ENCODE measurements at regions not wholly inside any gene's neighbourhood (a gene's known extent, or its start where the extent isn't known, plus 50 kb on each side); places are given as distances from the start of the nearest gene placed in this dataset.
"Not testable (repeated sequence)": the region's sequence is repeated elsewhere in the genome, so short reads cannot be mapped to it uniquely, and the experiment has no call there.

DNA sequence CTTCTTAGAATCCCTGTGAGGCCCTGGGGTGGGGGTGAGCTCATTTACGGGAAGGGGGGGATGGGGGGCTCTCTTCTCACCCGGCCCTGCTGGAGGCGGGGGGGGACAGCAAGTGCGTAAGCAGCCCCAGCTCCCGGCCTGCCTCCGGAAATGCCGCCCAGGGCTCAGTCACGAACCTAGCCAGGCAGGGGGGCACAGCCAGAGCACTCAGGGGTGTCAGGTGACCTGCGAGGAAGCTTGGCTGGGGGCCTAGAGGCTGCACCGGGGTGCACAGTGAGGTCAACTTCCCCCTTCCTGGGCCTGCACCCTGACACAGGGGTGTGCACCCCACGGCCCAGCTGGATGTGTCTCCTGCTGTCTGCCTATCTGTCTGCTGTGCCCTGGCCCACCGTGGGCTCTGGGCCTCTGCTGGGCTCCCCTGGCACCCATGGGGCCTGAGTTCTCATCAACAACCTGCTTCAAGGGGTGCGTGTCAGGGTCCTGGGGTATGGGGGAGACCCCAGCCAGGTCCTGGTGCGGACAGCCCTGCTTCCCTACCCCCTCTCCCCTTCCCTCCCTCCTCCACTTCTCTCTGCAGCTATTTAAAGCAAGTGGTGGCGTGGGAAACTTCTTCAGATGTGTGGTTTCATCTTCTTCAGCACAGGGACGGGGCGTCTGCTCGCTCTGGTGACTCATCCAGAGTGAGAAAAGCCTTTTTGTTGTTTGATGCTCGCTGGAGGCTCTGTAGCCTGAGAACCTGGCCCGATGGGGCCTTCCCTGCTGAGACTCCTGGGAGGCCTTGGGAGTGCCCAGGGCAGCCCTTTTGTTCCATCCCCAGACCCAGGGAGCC, 92.5 kb upstream of the RUNX3 start:
- peak; percentile 83 for DNase-seq (ENCODE audit: low read depth in 2 of 2)

DNA sequence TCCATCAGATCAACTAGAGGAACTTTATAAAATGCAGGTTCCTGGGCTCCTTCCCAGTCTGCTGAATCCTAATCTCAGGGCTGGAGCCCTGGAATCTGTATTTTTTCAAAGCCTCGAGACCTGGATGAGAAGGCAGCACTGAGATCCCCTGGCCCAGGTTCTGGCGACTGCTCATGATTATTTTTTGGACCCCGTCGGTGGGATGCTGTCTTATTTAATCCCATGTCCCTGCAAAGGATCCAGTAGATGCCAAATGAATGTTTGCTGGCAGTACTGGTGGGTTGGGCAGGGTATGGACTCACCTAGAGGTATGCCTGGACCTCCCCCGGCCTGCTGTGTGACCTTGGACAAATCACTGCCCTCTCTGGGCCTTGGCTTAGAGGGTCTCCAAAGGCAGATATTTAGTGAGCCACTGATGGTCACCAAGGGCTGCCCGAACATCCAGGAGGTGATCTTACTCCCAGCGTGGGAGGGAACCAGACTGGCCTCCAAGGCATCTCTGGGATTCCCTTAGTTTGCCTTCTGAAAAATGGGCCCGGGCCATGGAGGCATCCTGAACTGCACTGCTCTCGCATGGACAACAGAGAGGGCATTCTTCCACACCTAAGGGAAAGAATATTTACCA, 91.6 kb upstream of the RUNX3 start:
- DNase-seq (ENCODE audit: low read depth in 2 of 2), result no peak

DNA sequence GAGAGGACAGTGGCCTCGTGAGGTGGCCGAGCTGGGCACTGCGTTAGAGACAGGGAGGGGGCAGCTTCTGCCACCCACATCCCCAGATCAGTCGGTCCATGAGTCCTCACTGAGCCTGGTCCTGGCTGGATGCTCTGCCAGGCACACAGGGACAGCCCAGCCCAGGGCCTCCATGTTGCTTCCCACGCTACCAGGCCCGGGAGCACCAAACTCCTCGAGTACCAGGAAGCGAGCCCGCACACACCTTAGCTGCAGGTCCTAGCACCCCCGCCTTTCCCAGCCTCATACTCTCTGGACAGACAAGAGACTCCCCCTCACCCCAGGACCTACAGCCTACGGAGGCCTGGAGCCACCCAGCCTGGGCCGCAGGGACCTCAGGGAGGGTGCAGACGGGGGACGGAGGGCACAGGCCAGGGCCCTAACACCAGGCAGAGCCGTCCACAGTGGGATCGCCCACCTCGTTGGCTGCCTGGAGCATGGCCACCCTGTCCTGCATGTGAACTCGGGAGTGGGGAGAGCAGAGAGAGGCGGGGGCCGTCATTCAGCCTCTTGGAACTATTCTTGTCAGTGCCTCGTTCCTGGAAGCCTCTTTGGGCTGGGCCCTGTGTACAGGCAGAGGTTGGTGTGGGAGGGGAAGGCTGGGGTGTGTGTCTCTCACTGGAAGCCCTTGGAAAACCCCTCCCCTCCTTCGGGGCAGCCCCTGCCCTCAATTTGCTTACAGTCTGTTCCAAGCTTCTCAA, 90.9 kb upstream of the RUNX3 start:
- no peak for DNase-seq (ENCODE audit: low read depth in 2 of 2)

DNA sequence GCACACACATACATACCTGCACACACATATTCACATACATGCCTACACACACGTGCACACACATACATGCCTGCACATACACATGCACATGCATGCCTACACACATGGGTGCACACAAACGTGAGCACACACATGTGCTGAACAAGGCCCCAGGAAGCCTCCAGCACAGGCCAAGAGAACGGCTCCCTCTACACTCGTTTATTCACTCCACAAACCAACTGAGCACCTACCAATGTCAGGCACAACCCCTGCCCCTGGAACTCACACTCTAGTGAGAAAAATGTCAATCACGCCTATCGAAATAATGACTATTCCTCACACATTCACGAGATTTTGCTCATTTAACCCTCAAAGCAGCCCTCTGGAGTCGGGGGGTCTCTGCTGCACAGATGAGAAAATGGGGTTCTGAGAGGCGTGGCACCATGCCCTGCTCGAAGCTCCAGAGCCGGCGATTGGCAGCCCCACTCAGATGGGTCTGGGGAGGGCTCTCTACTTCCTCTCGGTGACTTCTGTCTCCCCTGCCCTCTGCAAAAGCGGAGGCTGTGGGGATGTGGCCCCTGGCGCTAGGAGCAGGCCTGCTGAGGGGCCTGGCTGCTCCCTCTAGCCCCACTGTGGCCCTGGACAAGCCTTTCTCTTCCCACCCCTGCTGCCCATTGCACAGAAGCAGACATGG, 90.2 kb upstream of the RUNX3 start:
- DNase-seq (ENCODE audit: low read depth in 2 of 2), result no peak

DNA sequence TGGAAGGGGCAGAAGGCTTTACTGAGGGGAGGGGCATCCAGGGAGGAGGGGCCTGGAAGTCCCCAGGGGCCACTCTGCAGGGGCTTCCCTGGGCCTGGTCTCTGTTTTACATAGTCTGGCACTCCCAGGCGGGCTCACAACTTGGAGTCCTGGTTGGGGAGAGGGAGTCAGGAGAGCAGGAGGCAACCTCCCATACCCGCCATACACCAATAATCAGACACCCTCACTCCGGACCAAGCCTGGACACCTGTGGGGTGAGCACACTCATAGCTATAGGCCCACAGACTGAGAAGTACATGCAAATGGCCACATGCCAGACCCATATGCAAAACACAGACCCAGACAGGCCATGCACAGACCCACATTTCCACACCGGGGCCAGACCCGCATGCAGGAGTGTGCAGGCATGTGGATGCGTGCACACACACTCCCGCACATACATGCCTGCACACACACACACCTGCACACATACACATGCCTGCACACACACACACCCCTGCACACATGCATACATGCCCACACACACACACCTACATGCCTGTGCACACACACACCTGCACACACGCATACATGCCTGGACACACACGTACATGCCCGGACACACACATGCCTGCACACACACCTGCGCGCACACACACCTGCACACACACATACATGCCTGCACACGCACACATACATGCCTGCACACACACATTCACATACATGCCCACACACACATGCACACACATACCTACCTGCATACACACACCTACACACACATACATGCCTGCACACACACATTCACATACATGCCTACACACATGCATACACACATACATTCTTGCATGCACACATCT, 89.5 kb upstream of the RUNX3 start:
- DNase-seq (ENCODE audit: low read depth in 2 of 2), result no peak

DNA sequence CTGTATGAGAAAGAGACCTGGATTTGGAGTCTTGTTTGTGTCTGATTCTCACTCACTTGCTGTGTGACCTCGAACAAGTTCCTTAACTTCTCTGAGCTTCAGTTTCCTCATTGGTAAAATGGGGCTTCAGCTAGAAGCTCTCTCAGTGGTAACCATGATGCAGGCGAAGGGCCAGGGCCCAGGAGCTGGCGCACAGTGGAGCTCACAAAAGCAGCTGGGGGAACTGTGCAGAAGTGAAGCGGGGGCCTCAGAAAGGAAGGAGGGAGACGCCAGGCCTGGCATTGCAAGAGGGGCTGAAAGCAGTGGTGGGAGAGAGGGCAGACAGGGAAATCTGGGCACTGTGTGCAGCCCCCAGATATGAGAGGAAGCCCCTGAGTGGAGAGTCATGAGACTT, 88.9 kb upstream of the RUNX3 start:
- DNase-seq (ENCODE audit: low read depth in 2 of 2), result no peak

DNA sequence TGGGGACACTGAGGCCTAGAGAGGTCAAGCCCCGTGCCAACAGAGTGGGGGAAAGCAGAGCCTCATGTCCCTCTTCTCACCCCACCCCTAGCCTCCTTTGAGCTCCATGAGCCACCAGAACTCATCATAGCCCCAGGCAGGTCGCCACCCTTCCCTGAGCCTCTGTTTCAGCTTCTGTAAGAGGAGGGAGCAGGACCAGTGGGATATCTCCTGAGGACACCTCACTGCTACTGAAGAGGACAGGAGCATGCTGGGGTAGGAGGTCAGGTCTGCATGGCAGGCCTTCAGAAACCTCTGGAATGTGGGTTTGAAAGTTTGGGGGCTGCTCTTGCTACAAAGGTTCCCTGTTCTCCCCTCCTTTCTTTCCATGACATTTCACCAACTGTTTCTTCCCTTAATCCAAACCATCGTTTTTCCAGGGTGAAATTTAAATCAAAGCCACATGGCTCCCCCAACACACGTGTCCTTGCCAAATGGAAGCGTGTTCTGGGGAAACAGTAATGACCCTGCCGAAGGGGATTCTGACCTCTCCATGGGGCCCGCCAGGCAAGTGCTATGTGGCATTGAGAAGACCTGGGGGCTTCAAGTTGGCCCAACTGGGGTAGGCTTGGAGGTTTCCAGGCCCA, 88.1 kb upstream of the RUNX3 start:
- DNase-seq (ENCODE audit: low read depth in 2 of 2), result no peak

DNA sequence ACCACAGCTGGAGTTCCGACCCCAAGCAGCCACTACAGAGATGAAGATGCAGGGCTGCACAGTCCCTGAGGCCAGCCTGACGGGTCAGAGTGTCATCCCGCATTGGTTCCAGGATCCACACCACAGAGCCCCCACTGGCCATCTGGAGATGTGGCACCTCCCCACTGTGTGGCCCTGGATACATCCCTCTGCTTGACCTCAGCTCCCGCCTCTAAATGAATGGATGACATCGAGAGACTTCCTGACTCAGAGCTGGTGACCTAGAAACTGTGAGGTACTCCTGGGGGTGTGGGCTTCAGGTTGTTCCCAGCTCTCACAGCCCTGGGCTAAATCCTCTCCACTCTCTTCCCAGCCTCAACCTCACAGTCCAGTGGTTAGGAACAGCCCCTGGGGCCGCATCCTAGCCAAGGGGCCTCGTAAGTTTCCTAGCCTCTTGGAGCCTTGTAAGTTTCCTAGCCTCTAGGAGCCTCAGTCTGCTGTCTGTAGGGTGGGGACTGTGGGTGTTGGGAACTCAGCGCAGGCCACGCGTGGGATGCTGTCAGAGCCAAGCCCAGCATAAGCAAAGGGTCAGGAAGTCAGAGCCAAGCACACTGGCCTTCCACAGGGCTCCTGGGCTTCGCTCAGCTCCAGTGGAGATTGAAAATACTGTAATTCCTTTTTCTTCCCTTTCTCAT, 87.5 kb upstream of the RUNX3 start:
- no peak for DNase-seq (ENCODE audit: low read depth in 2 of 2)

DNA sequence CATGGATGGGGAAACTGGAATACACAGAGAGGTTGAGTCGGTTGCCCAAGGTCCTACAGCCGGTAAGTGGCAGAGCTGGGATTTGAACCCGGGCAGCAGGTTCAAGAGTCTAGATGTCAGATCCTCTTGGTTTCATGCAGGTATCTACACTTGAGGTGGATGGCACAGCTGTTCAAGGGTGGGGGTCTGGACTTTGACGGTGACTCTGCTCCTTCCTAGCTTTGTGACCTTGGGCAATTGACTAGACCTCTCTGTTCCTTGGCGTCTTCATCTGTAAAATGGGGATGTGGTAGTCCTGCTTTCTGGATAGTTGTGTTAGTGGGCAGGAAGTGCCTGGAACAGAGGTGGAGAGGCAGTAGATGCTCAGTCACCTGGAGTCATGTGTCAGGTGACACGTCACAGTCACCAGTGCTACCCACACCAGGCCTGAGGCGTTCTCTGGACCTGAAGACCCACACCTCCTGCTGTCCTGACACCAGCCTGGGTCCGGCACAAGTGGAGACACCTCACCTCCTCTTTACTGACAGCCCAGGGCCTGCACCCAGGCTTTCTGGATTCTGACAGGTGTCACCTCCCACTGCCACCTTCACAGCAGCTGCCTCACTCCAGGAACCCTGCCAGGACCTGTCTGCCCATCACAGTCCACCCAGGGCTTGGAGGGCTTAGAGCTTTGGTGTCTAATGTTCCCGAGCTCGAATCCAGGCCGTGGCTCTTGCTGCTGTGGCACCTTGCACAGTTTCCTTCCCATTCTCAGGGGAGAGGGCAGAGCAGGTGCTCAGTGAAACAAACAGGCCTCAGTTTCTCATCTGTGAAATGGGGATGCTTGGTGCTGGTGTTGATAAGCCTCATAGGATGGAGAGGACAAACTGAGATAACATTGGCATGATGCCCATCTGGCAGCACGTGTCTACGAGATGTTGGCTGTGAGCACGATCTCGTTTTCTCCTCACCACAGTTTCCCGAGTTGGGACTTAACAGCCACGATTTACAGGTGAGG, 83.2 kb upstream of the RUNX3 start:
- no peak for DNase-seq (ENCODE audit: low read depth in 2 of 2)

DNA sequence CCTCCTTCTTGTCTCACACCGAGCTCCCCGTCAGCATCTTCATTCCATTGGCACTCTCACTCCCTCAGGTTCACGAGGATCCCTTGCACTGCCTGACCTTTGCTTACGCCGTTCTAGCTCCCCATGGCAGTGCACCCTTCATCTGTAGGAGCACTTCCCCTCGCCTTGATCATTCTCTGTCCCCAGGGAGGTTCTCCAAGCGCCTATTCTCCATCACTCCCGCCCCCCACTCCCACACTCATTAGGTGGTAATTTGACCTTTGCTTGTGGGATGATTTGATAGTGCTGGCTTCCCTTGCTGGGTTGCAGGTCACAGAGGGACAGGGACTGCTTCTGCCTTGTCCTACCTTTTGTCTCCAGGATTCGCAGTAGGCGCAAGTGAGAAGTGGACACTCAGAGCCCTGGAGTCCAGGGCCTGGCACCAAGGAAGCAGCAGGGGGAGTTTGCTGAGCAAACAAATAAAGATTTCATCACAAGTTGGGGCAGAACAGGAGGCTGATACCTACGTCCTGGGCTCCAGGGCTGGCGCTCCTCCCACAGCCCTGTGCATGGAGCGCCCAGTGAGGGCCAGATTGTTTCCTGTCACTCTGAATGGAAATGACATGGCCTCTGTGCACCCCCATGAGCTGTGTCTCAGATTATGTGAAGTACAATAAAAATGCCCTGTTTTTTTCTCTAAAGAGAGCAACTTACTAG, 82.0 kb upstream of the RUNX3 start:
- no peak for DNase-seq (ENCODE audit: low read depth in 2 of 2)

DNA sequence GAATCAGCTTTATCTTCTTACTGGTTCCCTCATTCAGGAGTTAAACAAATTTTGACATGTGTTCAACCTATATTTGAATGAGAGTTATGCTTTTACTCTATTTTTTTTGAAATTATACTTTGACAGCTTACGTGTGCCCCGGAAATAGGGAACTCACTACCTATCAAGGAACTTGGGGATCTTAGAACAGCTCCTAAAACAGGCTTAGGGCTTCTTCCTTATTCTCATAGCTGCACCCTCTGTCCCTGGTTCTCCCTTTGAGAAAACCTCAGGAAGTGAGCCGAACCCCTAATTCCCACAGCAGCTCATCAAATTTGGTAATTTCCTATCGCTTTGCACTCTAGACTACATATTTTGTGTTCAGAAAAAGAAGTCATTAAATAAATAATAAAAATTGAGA, 81.2 kb upstream of the RUNX3 start:
- no peak for DNase-seq (ENCODE audit: low read depth in 2 of 2)

DNA sequence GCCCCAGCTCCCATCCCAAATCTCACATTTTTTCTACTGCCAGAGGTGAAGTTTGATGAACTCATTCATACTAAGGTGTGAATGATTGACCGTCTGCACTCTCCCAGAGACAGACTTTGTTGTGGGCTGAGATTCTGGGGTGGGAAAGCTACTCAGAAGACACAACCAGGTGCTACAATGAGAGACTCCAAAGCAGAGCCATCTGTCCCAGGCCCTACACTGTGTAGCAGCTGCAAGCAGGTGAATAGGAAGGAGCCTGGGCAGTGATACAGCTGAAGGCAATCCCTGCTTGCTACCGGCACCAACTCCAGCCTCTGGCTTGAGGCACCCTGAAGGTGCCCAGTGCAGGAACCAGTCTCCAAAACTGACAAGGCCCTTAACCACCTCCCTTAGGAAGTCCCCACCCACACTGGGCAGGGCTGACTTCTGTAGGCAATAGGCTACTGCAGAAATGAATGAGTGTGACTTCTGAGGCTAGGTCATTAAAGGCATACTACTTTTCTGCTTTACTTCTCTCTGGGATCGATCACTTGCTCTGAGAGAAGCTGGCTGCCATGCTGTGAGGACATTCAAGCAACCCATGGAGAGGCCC, 79.7 kb upstream of the RUNX3 start:
- no peak for DNase-seq (ENCODE audit: low read depth in 2 of 2)

DNA sequence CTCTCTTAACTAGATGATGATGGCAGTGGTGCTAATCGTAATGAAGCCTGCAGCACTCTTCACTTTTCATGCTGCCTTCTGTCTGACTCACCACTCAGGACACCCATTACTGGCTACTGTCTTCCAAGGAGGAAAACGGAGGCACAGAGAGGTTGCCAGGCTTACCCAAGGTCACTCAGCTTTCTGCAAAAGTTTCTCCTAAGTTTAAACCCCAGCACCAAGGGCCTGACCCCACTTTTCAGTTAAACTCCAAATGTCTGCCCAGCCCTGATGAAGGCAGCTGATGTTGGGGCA, 78.1 kb upstream of the RUNX3 start:
- DNase-seq (ENCODE audit: low read depth in 2 of 2), result no peak

DNA sequence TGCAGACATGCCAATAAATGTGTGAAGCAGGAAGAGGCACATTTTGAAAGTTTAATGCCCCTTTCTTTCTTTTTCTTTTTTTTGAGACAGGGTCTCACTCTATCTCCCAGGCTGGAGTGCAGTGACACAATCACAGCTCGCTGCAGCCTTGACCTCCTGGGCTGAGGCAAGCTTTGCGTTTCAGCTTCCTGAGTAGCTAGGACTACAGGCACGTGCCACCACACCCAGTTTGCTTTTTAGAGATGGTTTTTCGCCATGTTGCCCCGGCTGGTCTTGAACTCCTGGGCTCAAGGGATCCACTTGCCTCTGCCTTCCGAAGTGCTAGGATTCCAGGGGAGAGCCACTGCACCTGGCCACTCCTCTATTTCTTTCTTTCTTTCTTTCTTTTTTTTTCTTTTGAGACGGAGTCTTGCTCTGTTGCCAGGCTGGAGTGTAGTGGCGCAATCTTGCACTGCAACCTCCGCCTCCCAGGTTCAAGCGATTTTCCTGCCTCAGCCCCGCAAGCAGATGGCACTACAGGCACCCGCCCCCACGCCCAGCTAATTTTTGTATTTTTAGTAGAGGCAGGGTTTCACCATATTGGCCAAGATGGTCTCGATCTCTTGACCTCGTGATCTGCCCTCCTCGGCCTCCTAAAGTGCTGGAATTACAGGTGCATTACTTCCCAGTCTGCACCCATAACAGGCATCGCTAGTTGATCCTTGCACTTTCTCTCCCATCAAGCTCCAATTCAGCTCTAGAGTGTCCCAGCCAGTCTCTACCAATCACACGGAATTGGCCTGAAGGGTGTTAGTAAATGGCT, 77.5 kb upstream of the RUNX3 start:
- DNase-seq (ENCODE audit: low read depth in 2 of 2), result not testable (repeated sequence)

DNA sequence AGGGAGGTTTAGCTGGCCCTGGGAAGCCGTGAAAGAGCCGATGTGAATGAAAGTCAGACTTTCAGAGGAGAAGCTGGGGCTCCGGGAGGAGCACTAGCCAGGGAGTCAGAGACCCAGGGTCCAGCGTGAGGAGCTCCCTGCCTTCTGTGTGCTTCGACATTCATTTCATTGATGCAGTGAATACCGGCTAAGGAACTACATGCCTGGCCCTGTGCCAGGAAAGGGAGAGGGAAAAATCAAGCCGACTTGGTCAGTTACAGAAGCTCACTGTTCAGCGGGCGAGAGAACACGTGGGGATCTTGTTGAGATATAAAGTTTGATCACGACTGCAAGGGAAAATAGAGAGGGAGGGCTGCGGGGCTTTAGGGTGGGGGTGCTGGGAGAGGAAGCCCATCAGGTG, 76.7 kb upstream of the RUNX3 start:
- no peak for DNase-seq (ENCODE audit: low read depth in 2 of 2)

DNA sequence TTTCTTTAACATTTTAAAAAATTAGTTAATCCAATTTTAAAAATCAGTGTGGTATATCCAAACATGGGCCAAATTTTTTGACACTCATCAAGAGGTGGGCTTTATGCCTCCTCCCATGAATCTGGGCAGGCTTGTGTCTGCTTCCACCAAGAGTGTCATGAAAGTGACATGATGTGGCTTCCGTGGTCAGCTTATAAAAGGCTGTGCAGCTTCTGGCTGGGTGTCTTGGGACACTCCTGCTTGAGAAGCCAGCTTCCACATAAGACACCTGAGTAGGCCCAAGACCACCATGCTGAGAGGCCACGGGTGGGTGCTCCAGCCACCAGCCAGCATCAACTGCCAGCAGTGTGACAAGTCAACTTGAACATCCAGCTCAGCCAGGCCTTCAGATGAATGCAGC, 74.3 kb upstream of the RUNX3 start:
- DNase-seq (ENCODE audit: low read depth in 2 of 2), result no peak

DNA sequence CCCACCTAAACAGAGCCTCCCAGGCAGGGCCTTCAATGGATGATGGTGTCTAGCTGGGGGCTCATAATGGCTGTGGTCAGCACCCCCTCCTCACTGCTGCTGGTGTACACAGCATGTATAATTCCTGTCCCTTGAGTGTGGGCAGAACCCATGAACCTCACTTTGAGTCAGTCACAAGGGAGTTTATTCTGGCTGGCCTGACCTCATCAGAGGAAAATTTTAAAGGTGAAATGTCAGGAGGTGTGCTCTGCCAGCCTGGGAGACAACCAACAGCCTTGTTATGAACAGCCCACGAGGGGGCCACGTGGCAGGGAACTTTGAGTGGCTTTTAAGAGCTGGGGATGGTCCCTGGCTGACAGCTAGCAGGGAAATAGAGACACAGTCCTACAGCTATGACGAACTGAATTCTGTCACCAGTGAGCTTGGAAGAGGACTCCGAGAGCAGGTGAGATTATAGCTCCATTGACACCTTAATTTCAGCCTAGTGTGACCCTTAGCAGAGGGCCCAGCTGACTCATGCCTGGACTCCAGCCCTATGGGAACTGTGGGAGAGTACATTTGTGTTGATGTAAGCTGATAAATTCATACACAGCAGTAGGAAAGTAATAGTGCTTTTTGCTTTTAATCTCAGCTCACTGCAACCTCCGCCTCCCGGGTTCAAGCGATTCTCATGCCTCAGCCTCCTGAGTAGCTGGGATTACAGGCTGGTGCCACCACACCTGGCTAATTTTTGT, 73.5 kb upstream of the RUNX3 start:
- no peak for DNase-seq (ENCODE audit: low read depth in 2 of 2)

All from activated CD4-positive, alpha-beta T cell treated with anti-CD3 and anti-CD28 coated beads for 24 hours (primary cell).